Type B pancreatic cell (in vitro differentiated cells): ENCODE measurements at regions not wholly inside any gene's neighbourhood (a gene's known extent, or its start where the extent isn't known, plus 50 kb on each side); places are given as distances from the start of the nearest gene placed in this dataset.

Experiments used
- DNase-seq: peaks from one replicate; pipeline ENCODE4 v3.0.0; 2021; ENCODE audit warnings: mixed read lengths; ENCODE audit not compliant: unreplicated experiment; ENCODE audit errors: extremely low spot score
- H3K27ac Mint-ChIP-seq: 2 replicates; pipeline ENCODE4 v1.8.0; 2021; ENCODE audit warnings: mild to moderate bottlenecking, mixed read lengths
- H3K27me3 Mint-ChIP-seq: 2 replicates; pipeline ENCODE4 v1.8.0; 2021; ENCODE audit warnings: mixed read lengths
- H3K36me3 Mint-ChIP-seq: 2 replicates; pipeline ENCODE4 v1.8.0; 2021; ENCODE audit warnings: mixed read lengths
- H3K4me1 Mint-ChIP-seq: one replicate; pipeline ENCODE4 v1.8.0; 2021; ENCODE audit warnings: mixed read lengths; ENCODE audit not compliant: unreplicated experiment
- H3K4me3 Mint-ChIP-seq: 2 replicates; pipeline ENCODE4 v1.8.0; 2021; ENCODE audit warnings: mild to moderate bottlenecking, mixed read lengths
- H3K9me3 Mint-ChIP-seq: 2 replicates; pipeline ENCODE4 v1.8.0; 2021; ENCODE audit warnings: mixed read lengths
- CTCF ChIP-seq: fragments of 200-600 bp; sonication (generic); conservative IDR thresholded peaks from 2 replicates; pipeline ENCODE4 v1.5.0; 2021; ENCODE audit warnings: antibody characterized with exemption, mild to moderate bottlenecking

GRCh38 chr5:125583321-125584139 is 837.1 kb upstream of the ZNF608 start:
- Mint-ChIP-seq H3K9me3 (peaks cover 15% of the 10 kb centered on the region), H3K27me3 (peaks cover 3% of the 10 kb centered on the region), H3K4me1 (peaks cover 22% of the 10 kb centered on the region), H3K4me3 (no peak overlapping the region), H3K36me3 (peaks cover 4% of the 10 kb centered on the region), H3K27ac (no peak overlapping the region)
- no peak for TF ChIP-seq CTCF
- no peak for DNase-seq

DNA sequence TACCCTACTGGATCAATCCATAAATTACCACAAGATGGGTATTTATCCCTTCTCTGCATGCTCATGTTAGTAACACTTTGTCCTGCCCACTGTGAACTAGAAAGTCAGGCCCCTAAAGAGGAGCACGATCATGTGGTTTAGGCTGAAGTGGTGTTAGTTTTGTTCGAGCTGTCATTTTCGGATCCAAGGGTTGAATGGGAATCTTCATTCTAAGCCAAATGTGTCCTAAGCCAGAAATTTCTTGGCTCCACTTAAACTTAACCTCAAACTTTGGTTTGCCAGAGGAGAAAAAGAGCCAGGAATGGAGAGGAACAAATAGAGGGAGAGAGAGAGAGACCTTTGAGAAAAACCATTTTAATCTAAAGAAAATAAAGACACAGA is 837.7 kb upstream of the ZNF608 start:
- Mint-ChIP-seq H3K4me3 (no peak overlapping the region), H3K9me3 (peaks cover 13% of the 10 kb centered on the region), H3K36me3 (peaks cover 4% of the 10 kb centered on the region), H3K4me1 (peaks cover 17% of the 10 kb centered on the region), H3K27me3 (peaks cover 3% of the 10 kb centered on the region), H3K27ac (no peak overlapping the region)
- TF ChIP-seq CTCF = no peak
- DNase-seq = no peak

GRCh38 chr5:125587631-125588030 is 835.6 kb upstream of the GRAMD2B start:
- no peak for DNase-seq
- TF ChIP-seq CTCF = no peak
- Mint-ChIP-seq H3K36me3 (peaks cover 4% of the 10 kb centered on the region), H3K27me3 (peaks cover 3% of the 10 kb centered on the region), H3K27ac (no peak overlapping the region), H3K4me1 (peaks cover 23% of the 10 kb centered on the region), H3K4me3 (no peak overlapping the region), H3K9me3 (peaks cover 14% of the 10 kb centered on the region)

DNA sequence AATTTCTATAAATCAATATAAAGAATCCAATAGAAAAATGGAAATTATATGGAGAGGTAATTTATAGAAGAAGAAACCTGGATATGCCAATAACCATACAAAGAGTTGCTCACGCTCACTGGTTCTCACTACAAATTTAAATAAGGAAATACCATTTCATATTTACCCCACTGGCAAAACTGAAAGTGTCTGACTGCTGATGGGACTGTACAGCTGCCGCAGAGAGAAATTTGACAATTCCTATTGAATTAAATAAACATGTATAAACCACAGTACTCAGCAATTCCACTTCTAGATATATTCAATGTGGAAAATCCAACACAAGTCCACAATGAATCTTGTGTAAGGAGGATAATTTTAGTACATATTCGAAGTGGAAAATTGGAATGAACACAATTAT is 830.4 kb upstream of the GRAMD2B start:
- no peak for DNase-seq
- peaks cover 5% of the 10 kb centered on the region for H3K9me3 Mint-ChIP-seq
- H3K4me1 Mint-ChIP-seq = peaks cover 10% of the 10 kb centered on the region
- no peak overlapping the region for H3K4me3 Mint-ChIP-seq
- H3K36me3 Mint-ChIP-seq = peaks cover under 1% of the 10 kb centered on the region
- no peaks in the 10 kb centered on the region for H3K27me3 Mint-ChIP-seq
- H3K27ac Mint-ChIP-seq = no peak overlapping the region
- no peak for TF ChIP-seq CTCF

- no peak for TF ChIP-seq CTCF
- H3K4me1 Mint-ChIP-seq = peaks cover 5% of the 10 kb centered on the region
- H3K9me3 Mint-ChIP-seq = peaks cover 4% of the 10 kb centered on the region
- H3K27me3 Mint-ChIP-seq = no peaks in the 10 kb centered on the region
- no peaks in the 10 kb centered on the region for H3K36me3 Mint-ChIP-seq
- H3K4me3 Mint-ChIP-seq = no peak overlapping the region
- no peak overlapping the region for H3K27ac Mint-ChIP-seq
- DNase-seq = no peak
Measured at GRCh38 chr5:125595095-125595494, 828.1 kb upstream of the GRAMD2B start.
